ENCODE measurements at regions not wholly inside any gene's neighbourhood (a gene's known extent, or its start where the extent isn't known, plus 50 kb on each side); places are given as distances from the start of the nearest gene placed in this dataset.

- no peak overlapping the region for H2AFZ ChIP-seq (ENCODE audit: control insufficient read depth, low read depth, low read length)
- H3K4me2 ChIP-seq (ENCODE audit: control insufficient read depth, insufficient read depth), result no peak overlapping the region
- no peaks in the 10 kb centered on the region for H4K20me1 ChIP-seq (ENCODE audit: control insufficient read depth, insufficient read depth)
- H3K27ac ChIP-seq (ENCODE audit: control insufficient read depth, insufficient read depth), result no peak overlapping the region
- no peak overlapping the region for H3K9ac ChIP-seq (ENCODE audit: control insufficient read depth, insufficient read depth, low read length)
- CTCF ChIA-PET, result no interaction called here
- FAIRE-seq (no peak), DNase-seq (ENCODE audit: low read depth, low spot score) (no peak), ATAC-seq (no peak)
- SMC1A ChIA-PET (ENCODE audit: uncharacterized antibody, unreplicated experiment), result no interaction called here
- no TSS peak for BruUV-seq (replicated peaks)
- H3K4me3 ChIP-seq, result no peak overlapping the region
- in situ Hi-C loops (cut with MboI) (no loop called here), intact Hi-C loops (cut with micrococcal nuclease; ENCODE audit: unreplicated experiment) (no loop called here)
- H3K27me3 ChIP-seq (replicated peaks in 1 of 2; ENCODE audit: control insufficient read depth in 2 of 2, insufficient read depth in 2 of 2, low read length in 1 of 2), result no peaks in the 10 kb centered on the region; a peak in 2 of 4 replicates
- WGBS (ENCODE audit: insufficient coverage, insufficient replicate concordance, low lambda C conversion rate, missing lambda C conversion rate), result 20% methylated on average over 8 of the region's 8 CpGs
- POLR2A ChIA-PET, result no interaction called here
- TF ChIP-seq POU2F2 (IDR thresholded peaks at IDR 0.05; ENCODE audit: borderline replicate concordance, low read depth, low read length), result no peak
- TF ChIP-seq NRF1 (conservative IDR thresholded peaks at IDR 0.05; ENCODE audit: low read depth, low read length), result no peak
- TF ChIP-seq ASH2L (IDR thresholded peaks at IDR 0.05; ENCODE audit: borderline replicate concordance, low read depth), result no peak
- TF ChIP-seq ZNF687 (IDR thresholded peaks at IDR 0.05), result no peak
- TF ChIP-seq SIN3A (IDR thresholded peaks at IDR 0.05; ENCODE audit: low read depth, low read length), result no peak
- no peaks in the 10 kb centered on the region for H3K79me2 ChIP-seq (ENCODE audit: control insufficient read depth, insufficient read depth, low read length)
- RAD21 ChIA-PET (ENCODE audit: unreplicated experiment), result no interaction called here
- H3K4me1 ChIP-seq (ENCODE audit: control insufficient read depth, insufficient read depth, low read length), result no peaks in the 10 kb centered on the region
- H3K36me3 ChIP-seq (ENCODE audit: control insufficient read depth in 2 of 2, insufficient read depth in 2 of 2, low read length in 1 of 2), result no peaks in the 10 kb centered on the region
- H3K9me3 ChIP-seq (replicated peaks; ENCODE audit: control insufficient read depth, insufficient read depth, low read length), result no peaks in the 10 kb centered on the region
Observed at GRCh38 chr11:69894648-69895047, 75.4 kb upstream of the FGF3 start.

Measured in GM12878 (cell line).